ENCODE measurements at regions not wholly inside any gene's neighbourhood (a gene's known extent, or its start where the extent isn't known, plus 50 kb on each side); places are given as distances from the start of the nearest gene placed in this dataset.
A peak's percentile ranks its signal among the peaks of the same experiment; 100 is the strongest.

DNA sequence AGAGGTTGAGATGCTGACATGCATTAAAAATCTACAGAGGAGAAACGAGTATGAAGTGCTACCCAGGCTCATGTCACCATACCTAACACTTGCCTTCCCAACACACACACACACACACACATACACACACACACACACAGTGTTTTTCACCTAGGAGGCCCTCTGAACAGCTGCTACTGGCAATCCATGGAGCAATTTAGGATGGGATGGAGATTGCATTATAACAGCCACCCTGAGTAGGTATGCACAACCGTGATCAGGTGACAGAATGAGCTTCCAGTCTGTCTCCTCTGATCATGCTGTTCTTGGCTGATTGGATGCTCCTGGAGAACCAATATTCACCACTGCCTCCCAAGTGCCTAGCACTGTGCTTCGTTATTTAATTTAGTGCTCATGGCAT is 528.5 kb upstream of the CDH5 start:
- H3K4me1 ChIP-seq (ENCODE audit: insufficient read depth, low read length) = no peaks in the 10 kb centered on the region
- H3K27me3 ChIP-seq (ENCODE audit: insufficient read depth, low read length) = peaks cover 3% of the 10 kb centered on the region
- no peak overlapping the region for H2AFZ ChIP-seq (ENCODE audit: low read depth, low read length)
- H3K9ac ChIP-seq (ENCODE audit: low read length) = no peak overlapping the region
- Mint-ChIP-seq H3K4me1 (ENCODE audit: low read depth, unreplicated experiment) (no peaks in the 10 kb centered on the region), H3K27me3 (ENCODE audit: low read depth, unreplicated experiment) (peaks cover 28% of the 10 kb centered on the region), H3K9me3 (ENCODE audit: unreplicated experiment) (no peaks in the 10 kb centered on the region), H3K4me3 (ENCODE audit: unreplicated experiment) (no peak overlapping the region), H3K27ac (ENCODE audit: unreplicated experiment) (no peak overlapping the region), H3K36me3 (ENCODE audit: low read depth, unreplicated experiment) (no peaks in the 10 kb centered on the region)
- no peak for DNase-seq (ENCODE audit: low read depth)
- no peaks in the 10 kb centered on the region for H4K20me1 ChIP-seq (ENCODE audit: insufficient read depth, low read length)
- H3K9me3 ChIP-seq (ENCODE audit: insufficient read depth, low read depth, low read length) = no peaks in the 10 kb centered on the region
- no peak overlapping the region for H3K4me2 ChIP-seq (ENCODE audit: low read length)
- TF ChIP-seq EZH2 (IDR thresholded peaks at IDR 0.05; ENCODE audit: insufficient read depth, low read length) = no peak
- TF ChIP-seq, protein P1, sequence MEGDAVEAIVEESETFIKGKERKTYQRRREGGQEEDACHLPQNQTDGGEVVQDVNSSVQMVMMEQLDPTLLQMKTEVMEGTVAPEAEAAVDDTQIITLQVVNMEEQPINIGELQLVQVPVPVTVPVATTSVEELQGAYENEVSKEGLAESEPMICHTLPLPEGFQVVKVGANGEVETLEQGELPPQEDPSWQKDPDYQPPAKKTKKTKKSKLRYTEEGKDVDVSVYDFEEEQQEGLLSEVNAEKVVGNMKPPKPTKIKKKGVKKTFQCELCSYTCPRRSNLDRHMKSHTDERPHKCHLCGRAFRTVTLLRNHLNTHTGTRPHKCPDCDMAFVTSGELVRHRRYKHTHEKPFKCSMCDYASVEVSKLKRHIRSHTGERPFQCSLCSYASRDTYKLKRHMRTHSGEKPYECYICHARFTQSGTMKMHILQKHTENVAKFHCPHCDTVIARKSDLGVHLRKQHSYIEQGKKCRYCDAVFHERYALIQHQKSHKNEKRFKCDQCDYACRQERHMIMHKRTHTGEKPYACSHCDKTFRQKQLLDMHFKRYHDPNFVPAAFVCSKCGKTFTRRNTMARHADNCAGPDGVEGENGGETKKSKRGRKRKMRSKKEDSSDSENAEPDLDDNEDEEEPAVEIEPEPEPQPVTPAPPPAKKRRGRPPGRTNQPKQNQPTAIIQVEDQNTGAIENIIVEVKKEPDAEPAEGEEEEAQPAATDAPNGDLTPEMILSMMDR (IDR thresholded peaks at IDR 0.05; ENCODE audit: insufficient read depth, low read depth, low read length) = no peak
- H3K27ac ChIP-seq (ENCODE audit: low read depth, low read length) = no peak overlapping the region
- no peak overlapping the region for H3K4me3 ChIP-seq (ENCODE audit: insufficient read depth, low read depth, low read length)
- H3K36me3 ChIP-seq (ENCODE audit: insufficient read depth, low read length) = no peaks in the 10 kb centered on the region
- peak; percentile 17 for FAIRE-seq
- no peaks in the 10 kb centered on the region for H3K79me2 ChIP-seq (ENCODE audit: insufficient read depth, low read length)

DNA sequence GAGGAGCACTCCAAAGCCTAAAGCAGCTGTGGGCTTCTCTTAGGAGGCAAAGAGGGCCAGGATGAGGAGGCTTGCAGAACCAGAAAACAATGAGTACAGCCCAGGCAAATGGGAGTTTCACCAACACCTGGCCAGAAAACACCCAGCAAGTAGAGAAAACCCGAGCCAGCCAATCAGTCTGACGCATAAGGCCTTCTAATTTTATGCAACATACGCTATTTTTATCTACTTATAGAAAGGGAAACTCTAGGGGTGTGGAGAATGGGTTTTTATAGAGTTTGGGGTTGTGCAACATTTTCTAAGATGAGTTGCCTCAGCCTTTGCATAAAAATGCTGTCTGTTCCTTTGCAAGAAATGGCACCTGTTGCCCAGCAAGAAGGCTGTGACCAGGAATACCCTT is 529.0 kb upstream of the CDH5 start:
- H3K4me1 ChIP-seq (ENCODE audit: insufficient read depth, low read length) = no peaks in the 10 kb centered on the region
- H3K27me3 ChIP-seq (ENCODE audit: insufficient read depth, low read length) = peaks cover 3% of the 10 kb centered on the region
- FAIRE-seq (no peak), DNase-seq (ENCODE audit: low read depth) (no peak)
- H3K36me3 Mint-ChIP-seq (ENCODE audit: low read depth, unreplicated experiment) = no peaks in the 10 kb centered on the region
- no peak overlapping the region for H2AFZ ChIP-seq (ENCODE audit: low read depth, low read length)
- H3K27ac ChIP-seq (ENCODE audit: low read depth, low read length) = no peak overlapping the region
- peaks cover 3% of the 10 kb centered on the region for H3K4me1 Mint-ChIP-seq (ENCODE audit: low read depth, unreplicated experiment)
- H4K20me1 ChIP-seq (ENCODE audit: insufficient read depth, low read length) = no peaks in the 10 kb centered on the region
- H3K4me2 ChIP-seq (ENCODE audit: low read length) = no peak overlapping the region
- H3K9me3 ChIP-seq (ENCODE audit: insufficient read depth, low read depth, low read length) = no peaks in the 10 kb centered on the region
- H3K27me3 Mint-ChIP-seq (ENCODE audit: low read depth, unreplicated experiment) = peaks cover 28% of the 10 kb centered on the region
- no peaks in the 10 kb centered on the region for H3K9me3 Mint-ChIP-seq (ENCODE audit: unreplicated experiment)
- TF ChIP-seq, protein P1 (IDR thresholded peaks at IDR 0.05; ENCODE audit: insufficient read depth, low read depth, low read length) = no peak
- no peak for TF ChIP-seq EZH2 (IDR thresholded peaks at IDR 0.05; ENCODE audit: insufficient read depth, low read length)
- H3K9ac ChIP-seq (ENCODE audit: low read length) = no peak overlapping the region
- no peak overlapping the region for H3K4me3 ChIP-seq (ENCODE audit: insufficient read depth, low read depth, low read length)
- H3K4me3 Mint-ChIP-seq (ENCODE audit: unreplicated experiment) = no peak overlapping the region
- no peak overlapping the region for H3K27ac Mint-ChIP-seq (ENCODE audit: unreplicated experiment)
- H3K79me2 ChIP-seq (ENCODE audit: insufficient read depth, low read length) = no peaks in the 10 kb centered on the region
- no peaks in the 10 kb centered on the region for H3K36me3 ChIP-seq (ENCODE audit: insufficient read depth, low read length)

DNA sequence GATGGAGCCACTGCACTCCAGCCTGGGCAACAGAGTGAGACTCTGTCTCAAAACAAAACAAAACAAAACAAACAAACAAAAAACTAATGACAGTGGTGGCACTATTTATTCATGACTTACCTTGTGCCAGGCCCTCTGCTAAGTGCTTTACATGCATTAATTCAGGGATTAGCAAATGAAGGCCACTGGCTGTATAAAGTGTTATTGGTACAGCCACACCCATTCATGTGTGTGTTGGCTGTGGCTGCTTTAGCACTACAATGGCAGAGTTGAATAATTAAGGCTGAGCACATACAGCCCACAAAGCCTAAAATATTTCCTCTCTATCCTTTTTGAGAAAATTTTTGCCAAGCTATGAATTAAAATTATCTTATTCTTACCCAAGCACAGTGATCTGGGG is 531.8 kb upstream of the CDH5 start:
- Mint-ChIP-seq H3K4me1 (ENCODE audit: low read depth, unreplicated experiment) (peaks cover 3% of the 10 kb centered on the region), H3K4me3 (ENCODE audit: unreplicated experiment) (no peak overlapping the region)
- FAIRE-seq = no peak

More for the DNA sequence above, 531.8 kb upstream of the CDH5 start:
- Mint-ChIP-seq H3K36me3 (ENCODE audit: low read depth, unreplicated experiment) (no peaks in the 10 kb centered on the region), H3K9me3 (ENCODE audit: unreplicated experiment) (no peaks in the 10 kb centered on the region), H3K27ac (ENCODE audit: unreplicated experiment) (no peak overlapping the region), H3K27me3 (ENCODE audit: low read depth, unreplicated experiment) (peaks cover 21% of the 10 kb centered on the region)
- Histone ChIP-seq H3K36me3 (ENCODE audit: insufficient read depth, low read length) (no peaks in the 10 kb centered on the region), H3K79me2 (ENCODE audit: insufficient read depth, low read length) (no peaks in the 10 kb centered on the region), H3K4me3 (ENCODE audit: insufficient read depth, low read depth, low read length) (no peak overlapping the region), H3K4me2 (ENCODE audit: low read length) (no peak overlapping the region), H3K4me1 (ENCODE audit: insufficient read depth, low read length) (no peaks in the 10 kb centered on the region), H3K9ac (ENCODE audit: low read length) (no peak overlapping the region), H3K9me3 (ENCODE audit: insufficient read depth, low read depth, low read length) (no peaks in the 10 kb centered on the region), H3K27me3 (ENCODE audit: insufficient read depth, low read length) (peaks cover 3% of the 10 kb centered on the region), H4K20me1 (ENCODE audit: insufficient read depth, low read length) (no peaks in the 10 kb centered on the region), H3K27ac (ENCODE audit: low read depth, low read length) (no peak overlapping the region), H2AFZ (ENCODE audit: low read depth, low read length) (no peak overlapping the region)
- TF ChIP-seq, protein P1 (IDR thresholded peaks at IDR 0.05; ENCODE audit: insufficient read depth, low read depth, low read length) = no peak
- no peak for TF ChIP-seq EZH2 (IDR thresholded peaks at IDR 0.05; ENCODE audit: insufficient read depth, low read length)
- DNase-seq (ENCODE audit: low read depth) = no peak
